ENCODE measurements at regions not wholly inside any gene's neighbourhood (a gene's known extent, or its start where the extent isn't known, plus 50 kb on each side); places are given as distances from the start of the nearest gene placed in this dataset.

DNA sequence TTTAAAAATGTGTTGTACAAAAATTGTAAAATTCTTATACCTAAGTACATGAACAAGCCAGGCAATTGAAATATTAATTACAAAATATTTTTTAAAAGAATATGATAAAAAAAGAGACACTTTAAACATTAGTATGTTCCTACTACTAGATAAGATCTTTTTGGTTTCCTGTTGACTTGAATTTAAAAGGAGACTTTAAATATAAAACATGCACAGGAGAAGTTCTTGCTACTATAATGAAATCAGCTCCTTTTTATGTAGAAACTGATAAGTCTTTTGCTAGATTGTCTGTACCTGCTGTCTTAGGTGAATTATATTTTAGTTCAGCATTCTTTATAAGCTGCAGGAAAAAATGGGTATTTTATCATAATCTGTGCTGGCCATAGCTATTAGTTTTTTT is 140.2 kb downstream of the TNFSF13B start:
- TF ChIP-seq MAX (IDR thresholded peaks at IDR 0.05; ENCODE audit: low read depth) (no peak), CTCF (IDR thresholded peaks at IDR 0.05) (no peak), RAD21 (IDR thresholded peaks at IDR 0.05; ENCODE audit: low read length) (no peak), GABPA (IDR thresholded peaks at IDR 0.05; ENCODE audit: low read depth) (no peak), MXI1 (IDR thresholded peaks at IDR 0.05; ENCODE audit: low read depth, low read length) (no peak), USF2 (IDR thresholded peaks at IDR 0.05; ENCODE audit: borderline replicate concordance, low read depth, low read length) (no peak), POLR2AphosphoS5 (IDR thresholded peaks at IDR 0.05; ENCODE audit: low read depth, low read length) (no peak)

Data from SK-N-SH (cell line).